ENCODE measurements at regions not wholly inside any gene's neighbourhood (a gene's known extent, or its start where the extent isn't known, plus 50 kb on each side); places are given as distances from the start of the nearest gene placed in this dataset.
"Not testable (repeated sequence)": the region's sequence is repeated elsewhere in the genome, so short reads cannot be mapped to it uniquely, and the experiment has no call there.

DNA sequence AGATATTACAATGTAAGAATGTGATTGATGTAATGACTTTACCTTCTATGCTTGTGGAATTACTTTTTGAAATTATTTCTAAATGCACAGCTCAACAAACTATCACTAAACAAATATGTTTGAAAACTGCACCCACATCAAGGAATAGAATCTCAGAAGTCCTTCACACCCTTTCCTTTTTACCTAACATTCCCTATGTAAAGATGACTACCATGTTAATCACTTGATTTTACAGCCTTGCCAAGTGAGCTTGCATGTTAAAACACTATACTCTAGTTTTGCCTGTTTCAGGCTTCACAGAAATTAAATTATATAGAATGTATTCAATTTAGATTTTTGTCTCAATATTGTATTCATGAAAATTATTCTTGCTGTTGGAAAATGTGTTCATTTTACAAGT, 1169.4 kb upstream of the CELF2 start:
- Mint-ChIP-seq H3K9me3 (peaks cover 56% of the 10 kb centered on the region), H3K4me3 (no peak overlapping the region), H3K4me1 (ENCODE audit: low read depth) (no peaks in the 10 kb centered on the region), H3K27me3 (no peaks in the 10 kb centered on the region), H3K27ac (no peak overlapping the region), H3K36me3 (ENCODE audit: low read depth) (no peaks in the 10 kb centered on the region)
- intact Hi-C loops (cut with micrococcal nuclease), result no loop called here

DNA sequence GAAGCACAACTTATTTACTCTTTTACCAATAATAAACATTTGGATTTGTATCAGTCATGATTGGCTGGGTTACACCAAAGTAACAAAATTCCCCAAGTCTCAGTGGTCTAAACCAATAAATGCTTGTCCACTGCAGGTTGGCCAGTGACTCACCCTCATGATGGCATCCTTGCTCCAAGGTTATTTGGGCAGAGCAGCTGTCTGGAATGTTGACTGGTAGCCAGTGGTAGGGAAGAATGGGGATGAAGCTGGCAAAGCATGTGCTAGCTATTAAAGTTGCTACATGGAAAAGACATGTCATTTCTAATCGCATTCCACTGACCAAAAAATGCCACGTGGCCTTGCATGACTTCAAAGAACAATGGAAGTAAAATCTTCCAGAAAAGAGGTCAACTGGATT, 1168.7 kb upstream of the CELF2 start:
- intact Hi-C loops (cut with micrococcal nuclease), result no loop called here
- H3K27ac Mint-ChIP-seq, result no peak overlapping the region
- H3K4me1 Mint-ChIP-seq (ENCODE audit: low read depth), result no peaks in the 10 kb centered on the region
- no peaks in the 10 kb centered on the region for H3K36me3 Mint-ChIP-seq (ENCODE audit: low read depth)
- H3K9me3 Mint-ChIP-seq, result peaks cover 60% of the 10 kb centered on the region
- H3K4me3 Mint-ChIP-seq, result no peak overlapping the region
- no peaks in the 10 kb centered on the region for H3K27me3 Mint-ChIP-seq

DNA sequence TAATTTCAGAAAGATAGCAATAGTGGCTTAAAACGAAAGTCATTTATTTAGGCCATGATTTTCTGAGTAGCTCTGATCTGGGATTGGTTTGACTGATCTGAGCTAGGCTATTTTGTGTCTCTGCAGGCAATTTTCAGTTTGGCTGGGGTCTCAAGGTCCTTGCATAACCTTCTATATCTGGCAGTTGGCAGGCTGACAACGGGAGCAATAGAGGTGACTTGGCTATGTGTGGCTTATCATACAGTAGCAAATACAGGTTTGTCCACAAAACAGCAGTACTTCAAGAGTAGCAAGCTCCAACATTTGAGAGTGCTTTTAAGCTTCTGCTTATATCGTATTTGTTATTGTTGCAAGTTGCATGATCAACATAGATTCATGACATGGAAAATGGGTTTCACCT, 1167.3 kb upstream of the CELF2 start:
- Mint-ChIP-seq H3K27me3 (no peaks in the 10 kb centered on the region), H3K4me1 (ENCODE audit: low read depth) (no peaks in the 10 kb centered on the region), H3K36me3 (ENCODE audit: low read depth) (no peaks in the 10 kb centered on the region), H3K27ac (no peak overlapping the region), H3K4me3 (no peak overlapping the region), H3K9me3 (peaks cover 46% of the 10 kb centered on the region)
- intact Hi-C loops (cut with micrococcal nuclease), result no loop called here

- H3K4me1 Mint-ChIP-seq (ENCODE audit: low read depth), result no peaks in the 10 kb centered on the region
- peaks cover 37% of the 10 kb centered on the region for H3K9me3 Mint-ChIP-seq
- H3K36me3 Mint-ChIP-seq (ENCODE audit: low read depth), result no peaks in the 10 kb centered on the region
- H3K4me3 Mint-ChIP-seq, result no peak overlapping the region
- no peaks in the 10 kb centered on the region for H3K27me3 Mint-ChIP-seq
- intact Hi-C loops (cut with micrococcal nuclease), result no loop called here
- H3K27ac Mint-ChIP-seq, result no peak overlapping the region
Measured at GRCh38 chr10:9851808-9852207, 1165.9 kb upstream of the CELF2 start.

DNA sequence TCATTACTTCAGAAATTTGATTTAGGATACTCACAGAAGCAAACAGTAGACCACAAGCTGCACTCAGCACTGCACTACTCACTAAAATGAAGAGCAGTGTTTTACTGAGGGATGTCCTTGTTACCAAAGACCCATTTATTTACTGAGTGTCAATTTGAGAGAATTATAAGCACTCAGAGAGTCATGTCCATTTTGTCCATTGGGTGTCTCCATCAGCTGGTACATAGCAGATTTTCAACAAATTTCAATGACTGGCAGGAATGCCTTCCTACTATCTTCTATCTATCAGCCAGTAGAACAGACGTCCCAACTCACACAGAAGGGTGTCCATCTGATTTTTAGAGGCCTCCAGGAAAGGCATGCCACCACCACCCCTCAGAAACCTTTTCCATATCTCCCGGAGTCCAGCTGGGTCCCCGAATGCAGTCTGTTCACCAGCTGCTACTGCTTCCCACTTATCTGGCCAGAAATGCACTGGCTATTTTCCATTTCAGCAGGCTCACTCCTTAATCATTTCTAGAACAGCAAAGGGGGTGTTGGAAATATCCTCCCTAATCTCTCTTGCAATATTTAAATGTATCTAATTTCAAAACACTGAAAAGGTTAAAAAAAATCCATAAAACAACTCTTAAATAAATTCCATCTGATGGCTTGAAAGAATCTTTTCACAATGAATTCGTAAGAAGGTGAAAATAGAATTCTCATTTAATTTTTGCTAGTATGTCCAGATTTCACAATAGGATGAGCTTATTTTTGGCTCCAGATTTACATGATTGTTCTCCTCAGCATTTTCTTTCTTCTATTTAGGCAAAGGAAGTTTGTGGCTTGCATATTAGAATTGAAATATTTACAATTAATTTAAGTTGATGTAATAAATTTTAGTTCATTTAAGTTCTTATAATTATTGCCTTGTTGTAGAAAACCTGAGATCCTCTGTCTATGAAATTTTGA, 1164.0 kb upstream of the CELF2 start:
- no peak overlapping the region for H3K4me3 Mint-ChIP-seq
- H3K9me3 Mint-ChIP-seq, result peaks cover 33% of the 10 kb centered on the region
- no peaks in the 10 kb centered on the region for H3K36me3 Mint-ChIP-seq (ENCODE audit: low read depth)
- H3K27me3 Mint-ChIP-seq, result no peaks in the 10 kb centered on the region
- no peak overlapping the region for H3K27ac Mint-ChIP-seq
- no peaks in the 10 kb centered on the region for H3K4me1 Mint-ChIP-seq (ENCODE audit: low read depth)
- intact Hi-C loops (cut with micrococcal nuclease), result no loop called here

- peaks cover 36% of the 10 kb centered on the region for H3K9me3 Mint-ChIP-seq
- H3K27me3 Mint-ChIP-seq; H3K4me3 Mint-ChIP-seq; H3K4me1 Mint-ChIP-seq (ENCODE audit: low read depth); intact Hi-C loops (cut with micrococcal nuclease); H3K36me3 Mint-ChIP-seq (ENCODE audit: low read depth); H3K27ac Mint-ChIP-seq: not testable (repeated sequence)
Measured at GRCh38 chr10:9855451-9855850, 1162.2 kb upstream of the CELF2 start.

GRCh38 chr10:9858816-9859215, 1158.9 kb upstream of the CELF2 start:
- Mint-ChIP-seq H3K27me3 (no peaks in the 10 kb centered on the region), H3K36me3 (ENCODE audit: low read depth) (no peaks in the 10 kb centered on the region), H3K4me3 (no peak overlapping the region), H3K27ac (no peak overlapping the region), H3K4me1 (ENCODE audit: low read depth) (no peaks in the 10 kb centered on the region), H3K9me3 (peaks cover 28% of the 10 kb centered on the region)
- intact Hi-C loops (cut with micrococcal nuclease), result no loop called here

DNA sequence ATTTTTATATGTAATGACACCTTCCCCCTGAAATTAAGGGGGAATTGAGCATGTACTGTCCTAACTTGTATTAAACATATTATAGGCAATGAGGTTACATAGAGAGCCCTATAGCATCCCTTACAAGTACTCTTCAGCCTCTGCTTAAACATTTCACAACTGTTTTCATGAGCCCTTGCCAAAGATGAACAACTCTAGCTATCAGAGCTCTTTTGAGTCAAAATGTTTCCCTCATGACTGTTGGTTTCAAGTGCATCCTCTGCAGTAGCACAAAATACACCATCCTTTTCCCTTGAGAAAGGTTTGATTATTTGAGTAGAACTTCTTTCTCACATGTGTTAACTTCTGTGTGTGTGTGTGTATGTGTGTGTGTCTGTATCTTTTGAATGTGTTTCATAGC, 1157.6 kb upstream of the CELF2 start:
- Mint-ChIP-seq H3K4me1 (ENCODE audit: low read depth) (no peaks in the 10 kb centered on the region), H3K4me3 (no peak overlapping the region), H3K27me3 (no peaks in the 10 kb centered on the region), H3K27ac (no peak overlapping the region), H3K9me3 (peaks cover 26% of the 10 kb centered on the region), H3K36me3 (ENCODE audit: low read depth) (no peaks in the 10 kb centered on the region)
- intact Hi-C loops (cut with micrococcal nuclease), result no loop called here

- intact Hi-C loops (cut with micrococcal nuclease), result no loop called here
- no peaks in the 10 kb centered on the region for H3K27me3 Mint-ChIP-seq
- H3K27ac Mint-ChIP-seq, result no peak overlapping the region
- no peak overlapping the region for H3K4me3 Mint-ChIP-seq
- H3K4me1 Mint-ChIP-seq (ENCODE audit: low read depth), result no peaks in the 10 kb centered on the region
- H3K9me3 Mint-ChIP-seq, result peaks cover 30% of the 10 kb centered on the region
- H3K36me3 Mint-ChIP-seq (ENCODE audit: low read depth), result no peaks in the 10 kb centered on the region
Measured at GRCh38 chr10:9863559-9864121, 1154.0 kb upstream of the CELF2 start.

DNA sequence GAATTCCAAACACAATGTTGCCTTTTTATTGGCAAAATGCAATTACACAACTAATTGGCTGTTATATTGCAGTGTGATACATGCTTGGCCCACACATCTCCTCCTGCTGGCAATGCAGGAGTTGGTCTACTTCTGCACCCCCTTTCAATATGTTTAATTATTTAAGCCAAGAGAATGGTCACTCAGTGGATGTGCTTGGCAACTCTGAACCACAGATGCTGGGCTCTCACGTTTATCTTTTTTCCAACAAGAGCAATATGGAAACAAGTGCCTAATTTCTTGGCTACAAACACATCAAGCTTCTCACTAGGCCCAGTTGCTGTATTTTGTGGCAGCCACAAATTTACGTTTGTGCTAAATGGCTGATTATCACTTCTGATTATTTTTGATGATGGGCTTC, 1149.2 kb upstream of the CELF2 start:
- H3K27ac Mint-ChIP-seq, result no peak overlapping the region
- no peaks in the 10 kb centered on the region for H3K36me3 Mint-ChIP-seq (ENCODE audit: low read depth)
- no peaks in the 10 kb centered on the region for H3K4me1 Mint-ChIP-seq (ENCODE audit: low read depth)
- H3K4me3 Mint-ChIP-seq, result no peak overlapping the region
- H3K27me3 Mint-ChIP-seq, result no peaks in the 10 kb centered on the region
- peaks cover 10% of the 10 kb centered on the region for H3K9me3 Mint-ChIP-seq
- intact Hi-C loops (cut with micrococcal nuclease), result no loop called here

DNA sequence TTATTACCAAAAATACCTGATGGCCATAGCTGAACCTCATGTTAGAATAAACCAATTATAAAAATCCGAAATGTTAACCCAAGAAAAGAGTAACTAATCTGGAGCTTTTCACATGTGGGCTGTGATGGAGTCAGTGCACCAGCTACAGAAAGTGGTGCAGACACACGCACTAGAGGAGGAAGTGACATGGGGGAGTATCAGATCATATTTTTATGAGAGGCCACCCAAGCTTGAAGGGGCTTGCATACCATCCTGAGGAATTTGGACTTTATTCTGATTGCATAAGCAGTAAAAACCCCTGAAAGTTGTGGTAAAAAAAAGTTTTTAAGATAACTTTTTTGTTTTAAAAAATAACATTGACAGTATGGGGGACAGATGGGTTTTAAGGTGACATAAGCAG, 1148.5 kb upstream of the CELF2 start:
- H3K4me3 Mint-ChIP-seq, result no peak overlapping the region
- peaks cover 10% of the 10 kb centered on the region for H3K9me3 Mint-ChIP-seq
- intact Hi-C loops (cut with micrococcal nuclease), result no loop called here
- H3K27ac Mint-ChIP-seq, result no peak overlapping the region
- no peaks in the 10 kb centered on the region for H3K36me3 Mint-ChIP-seq (ENCODE audit: low read depth)
- no peaks in the 10 kb centered on the region for H3K4me1 Mint-ChIP-seq (ENCODE audit: low read depth)
- H3K27me3 Mint-ChIP-seq, result no peaks in the 10 kb centered on the region

- Mint-ChIP-seq H3K9me3 (peaks cover 10% of the 10 kb centered on the region), H3K36me3 (ENCODE audit: low read depth) (no peaks in the 10 kb centered on the region), H3K27ac (no peak overlapping the region), H3K4me1 (ENCODE audit: low read depth) (no peaks in the 10 kb centered on the region), H3K27me3 (no peaks in the 10 kb centered on the region), H3K4me3 (no peak overlapping the region)
- intact Hi-C loops (cut with micrococcal nuclease), result no loop called here
Measured at GRCh38 chr10:9869606-9870176, 1148.0 kb upstream of the CELF2 start.

- Mint-ChIP-seq H3K4me1 (ENCODE audit: low read depth) (no peaks in the 10 kb centered on the region), H3K27ac (no peak overlapping the region), H3K4me3 (no peak overlapping the region), H3K9me3 (no peaks in the 10 kb centered on the region), H3K36me3 (ENCODE audit: low read depth) (no peaks in the 10 kb centered on the region), H3K27me3 (no peaks in the 10 kb centered on the region)
- intact Hi-C loops (cut with micrococcal nuclease), result no loop called here
Measured at GRCh38 chr10:9875353-9875752, 1142.3 kb upstream of the CELF2 start.

DNA sequence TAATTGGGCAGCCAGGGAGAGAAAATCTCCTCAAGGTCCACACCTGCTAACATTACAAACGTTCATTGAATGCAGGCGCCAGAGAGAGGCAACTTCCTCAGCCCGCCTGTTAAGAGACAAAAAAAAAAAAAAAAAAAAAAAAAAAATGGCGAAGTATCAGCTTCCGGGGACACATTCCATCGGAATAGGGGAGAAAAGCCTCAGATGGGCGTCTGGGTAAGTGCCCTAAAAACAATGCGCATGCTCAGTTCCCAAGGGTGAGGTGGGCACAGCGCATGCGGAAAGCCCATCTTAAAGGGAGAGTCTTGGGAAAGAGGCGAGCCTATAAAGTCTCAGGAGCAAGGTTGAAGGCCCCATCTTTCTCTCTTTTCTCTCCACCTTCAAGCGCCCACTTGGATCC, 1139.7 kb upstream of the CELF2 start:
- H3K9me3 Mint-ChIP-seq, result peaks cover 8% of the 10 kb centered on the region
- no peak overlapping the region for H3K27ac Mint-ChIP-seq
- intact Hi-C loops (cut with micrococcal nuclease), result no loop called here
- H3K4me3 Mint-ChIP-seq, result no peak overlapping the region
- H3K27me3 Mint-ChIP-seq, result no peaks in the 10 kb centered on the region
- no peaks in the 10 kb centered on the region for H3K4me1 Mint-ChIP-seq (ENCODE audit: low read depth)
- no peaks in the 10 kb centered on the region for H3K36me3 Mint-ChIP-seq (ENCODE audit: low read depth)

Measured in dendritic cell treated with granulocyte-macrophage colony-stimulating factor and Interleukin-4, amounts not matched to agents 40 ng/mL and 50 ng/mL, for 4 days (primary cell).